GM12874 (cell line): ENCODE measurements at regions not wholly inside any gene's neighbourhood (a gene's known extent, or its start where the extent isn't known, plus 50 kb on each side); places are given as distances from the start of the nearest gene placed in this dataset.

ENCODE experiments used
- TF ChIP-seq, protein P1 (sequence below): IDR thresholded peaks from 2 replicates; pipeline ENCODE4 v1.5.1; 2011; ENCODE audit warnings: low read depth, mild to moderate bottlenecking, control low read depth, low read length, moderate library complexity; ENCODE audit not compliant: insufficient read depth

DNA sequence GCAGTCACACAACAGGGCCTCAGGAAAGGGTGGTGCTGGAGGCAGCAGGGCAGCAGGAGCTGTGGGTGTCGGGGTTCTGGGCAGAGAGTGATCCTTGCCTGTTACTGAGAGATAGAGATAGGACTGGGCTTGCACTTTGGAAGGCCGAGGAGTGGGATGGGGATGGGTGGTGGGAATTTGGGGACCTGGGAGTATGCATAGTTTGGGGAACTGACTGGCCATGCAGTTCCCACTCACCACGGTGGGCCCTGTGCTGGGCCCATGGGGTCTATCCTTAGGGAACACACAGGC lies 192.5 kb upstream of the LINGO1 start:
- TF ChIP-seq, protein P1, sequence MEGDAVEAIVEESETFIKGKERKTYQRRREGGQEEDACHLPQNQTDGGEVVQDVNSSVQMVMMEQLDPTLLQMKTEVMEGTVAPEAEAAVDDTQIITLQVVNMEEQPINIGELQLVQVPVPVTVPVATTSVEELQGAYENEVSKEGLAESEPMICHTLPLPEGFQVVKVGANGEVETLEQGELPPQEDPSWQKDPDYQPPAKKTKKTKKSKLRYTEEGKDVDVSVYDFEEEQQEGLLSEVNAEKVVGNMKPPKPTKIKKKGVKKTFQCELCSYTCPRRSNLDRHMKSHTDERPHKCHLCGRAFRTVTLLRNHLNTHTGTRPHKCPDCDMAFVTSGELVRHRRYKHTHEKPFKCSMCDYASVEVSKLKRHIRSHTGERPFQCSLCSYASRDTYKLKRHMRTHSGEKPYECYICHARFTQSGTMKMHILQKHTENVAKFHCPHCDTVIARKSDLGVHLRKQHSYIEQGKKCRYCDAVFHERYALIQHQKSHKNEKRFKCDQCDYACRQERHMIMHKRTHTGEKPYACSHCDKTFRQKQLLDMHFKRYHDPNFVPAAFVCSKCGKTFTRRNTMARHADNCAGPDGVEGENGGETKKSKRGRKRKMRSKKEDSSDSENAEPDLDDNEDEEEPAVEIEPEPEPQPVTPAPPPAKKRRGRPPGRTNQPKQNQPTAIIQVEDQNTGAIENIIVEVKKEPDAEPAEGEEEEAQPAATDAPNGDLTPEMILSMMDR, result no peak

GRCh38 chr15:77824361-77825251 lies 191.9 kb upstream of the LINGO1 start:
- TF ChIP-seq, protein P1, result no peak

DNA sequence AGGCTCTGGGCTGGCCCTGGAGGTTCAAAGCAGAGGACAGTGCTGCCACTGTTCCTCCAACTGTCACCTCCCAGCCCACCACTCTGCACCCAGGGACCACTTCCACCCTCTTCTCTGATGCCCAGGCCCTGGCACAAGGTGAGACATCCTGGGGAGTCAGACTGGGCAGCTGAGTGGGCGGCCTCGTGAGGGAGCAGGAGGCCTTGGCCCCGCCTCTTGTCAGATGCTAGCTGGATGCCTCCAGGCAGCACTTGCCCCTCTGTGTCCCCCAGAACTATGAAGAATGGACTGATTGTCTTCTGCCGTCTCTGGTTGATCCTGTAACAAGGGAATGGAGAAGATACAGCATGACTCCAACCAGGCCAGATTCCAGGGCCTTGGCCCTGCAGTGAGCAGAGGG lies 191.0 kb upstream of the LINGO1 start:
- TF ChIP-seq, protein P1, result no peak

GRCh38 chr15:77822631-77823230 lies 190.0 kb upstream of the LINGO1 start:
- TF ChIP-seq, protein P1, result no peak

- TF ChIP-seq, protein P1, result no peak
Observed at GRCh38 chr15:77821959-77822256, 189.2 kb upstream of the LINGO1 start.

GRCh38 chr15:77821188-77821958 lies 188.7 kb upstream of the LINGO1 start:
- TF ChIP-seq, protein P1, result peak; percentile 78
